ENCODE measurements at regions not wholly inside any gene's neighbourhood (a gene's known extent, or its start where the extent isn't known, plus 50 kb on each side); places are given as distances from the start of the nearest gene placed in this dataset.
"Not testable (repeated sequence)": the region's sequence is repeated elsewhere in the genome, so short reads cannot be mapped to it uniquely, and the experiment has no call there.

GRCh38 chr14:38053666-38054065 is 154.0 kb upstream of the SSTR1 start:
- POLR2A ChIA-PET, result interaction anchor here (1.7 kb wide), 1 partner anchor 24 kb away, joined by 3 read pairs; no protein-coding TSS in a partner anchor

DNA sequence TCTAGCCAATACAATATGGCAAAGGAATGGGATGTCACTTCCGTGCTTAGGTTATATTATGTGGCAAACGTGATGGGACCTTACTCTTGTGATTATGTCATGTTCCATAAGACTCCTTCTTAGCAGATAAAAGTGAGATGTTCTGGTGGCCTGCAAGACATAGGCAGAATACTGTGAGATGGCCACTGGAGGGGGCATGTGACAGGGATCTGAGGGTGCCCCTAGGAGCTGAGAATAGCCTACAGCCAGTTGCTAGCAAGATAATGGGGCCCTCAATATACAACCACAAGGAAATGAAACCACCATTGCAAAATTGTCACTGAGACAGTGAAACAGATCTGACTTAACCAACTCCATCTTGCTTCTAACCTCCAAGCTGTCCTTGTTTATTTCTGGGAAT is 151.4 kb upstream of the SSTR1 start:
- Histone ChIP-seq H3K9me2 (ENCODE audit: insufficient read depth, low read length) (no peaks in the 10 kb centered on the region), H3K27ac (ENCODE audit: low read depth, low read length, poor library complexity, severe bottlenecking) (no peak overlapping the region), H3K4me3 (ENCODE audit: low read depth, low read length, poor library complexity, severe bottlenecking) (no peak overlapping the region), H2AFZ (ENCODE audit: low read length) (peak overlapping the region; percentile 82), H4K20me1 (ENCODE audit: insufficient read depth, low read length) (no peaks in the 10 kb centered on the region), H3K9me3 (ENCODE audit: low read length) (peaks cover 20% of the 10 kb centered on the region; the same call in 1 of the 2 replicates), H3K36me3 (ENCODE audit: insufficient read depth, low read length) (peaks cover 4% of the 10 kb centered on the region; the same call in 1 of the 2 replicates), H3K4me1 (ENCODE audit: insufficient read depth, low read length, poor library complexity, severe bottlenecking) (peaks cover 6% of the 10 kb centered on the region), H3K79me2 (ENCODE audit: insufficient read depth, low read depth, low read length) (no peaks in the 10 kb centered on the region), H3K4me2 (ENCODE audit: low read length) (no peak overlapping the region; the same call in 1 of the 2 replicates)
- no TSS peak for BruUV-seq (replicated peaks)
- CTCF ChIA-PET (ENCODE audit: unreplicated experiment), result no interaction called here
- intact Hi-C loops (cut with micrococcal nuclease; ENCODE audit: unreplicated experiment), result no loop called here
- DNase-seq (ENCODE audit: low spot score), result peak; percentile 62
- TF ChIP-seq EZH2phosphoT487 (IDR thresholded peaks at IDR 0.05; ENCODE audit: borderline replicate concordance, low read depth, low read length), result no peak
- TF ChIP-seq, protein P1, sequence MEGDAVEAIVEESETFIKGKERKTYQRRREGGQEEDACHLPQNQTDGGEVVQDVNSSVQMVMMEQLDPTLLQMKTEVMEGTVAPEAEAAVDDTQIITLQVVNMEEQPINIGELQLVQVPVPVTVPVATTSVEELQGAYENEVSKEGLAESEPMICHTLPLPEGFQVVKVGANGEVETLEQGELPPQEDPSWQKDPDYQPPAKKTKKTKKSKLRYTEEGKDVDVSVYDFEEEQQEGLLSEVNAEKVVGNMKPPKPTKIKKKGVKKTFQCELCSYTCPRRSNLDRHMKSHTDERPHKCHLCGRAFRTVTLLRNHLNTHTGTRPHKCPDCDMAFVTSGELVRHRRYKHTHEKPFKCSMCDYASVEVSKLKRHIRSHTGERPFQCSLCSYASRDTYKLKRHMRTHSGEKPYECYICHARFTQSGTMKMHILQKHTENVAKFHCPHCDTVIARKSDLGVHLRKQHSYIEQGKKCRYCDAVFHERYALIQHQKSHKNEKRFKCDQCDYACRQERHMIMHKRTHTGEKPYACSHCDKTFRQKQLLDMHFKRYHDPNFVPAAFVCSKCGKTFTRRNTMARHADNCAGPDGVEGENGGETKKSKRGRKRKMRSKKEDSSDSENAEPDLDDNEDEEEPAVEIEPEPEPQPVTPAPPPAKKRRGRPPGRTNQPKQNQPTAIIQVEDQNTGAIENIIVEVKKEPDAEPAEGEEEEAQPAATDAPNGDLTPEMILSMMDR (conservative IDR thresholded peaks at IDR 0.05; ENCODE audit: low read length), result peak; percentile 57
- POLR2A ChIA-PET, result no interaction called here

More at GRCh38 chr14:38053666-38054065, 154.0 kb upstream of the SSTR1 start:
- no peak for DNase-seq (ENCODE audit: low spot score)
- Histone ChIP-seq H3K4me2 (ENCODE audit: low read length) (no peak overlapping the region), H3K9me2 (ENCODE audit: insufficient read depth, low read length) (no peaks in the 10 kb centered on the region), H3K9me3 (ENCODE audit: low read length) (peaks cover 28% of the 10 kb centered on the region; the same call in 1 of the 2 replicates), H3K79me2 (ENCODE audit: insufficient read depth, low read depth, low read length) (no peaks in the 10 kb centered on the region), H3K36me3 (ENCODE audit: insufficient read depth, low read length) (peaks cover 4% of the 10 kb centered on the region; the same call in 1 of the 2 replicates), H3K27ac (ENCODE audit: low read depth, low read length, poor library complexity, severe bottlenecking) (no peak overlapping the region), H3K4me3 (ENCODE audit: low read depth, low read length, poor library complexity, severe bottlenecking) (no peak overlapping the region), H2AFZ (ENCODE audit: low read length) (peak overlapping the region; percentile 49; the same call in 1 of the 2 replicates), H4K20me1 (ENCODE audit: insufficient read depth, low read length) (no peaks in the 10 kb centered on the region), H3K4me1 (ENCODE audit: insufficient read depth, low read length, poor library complexity, severe bottlenecking) (peaks cover 6% of the 10 kb centered on the region)
- no TSS peak for BruUV-seq (replicated peaks)
- intact Hi-C loops (cut with micrococcal nuclease; ENCODE audit: unreplicated experiment), result no loop called here
- CTCF ChIA-PET (ENCODE audit: unreplicated experiment), result no interaction called here
- TF ChIP-seq, protein P1 (conservative IDR thresholded peaks at IDR 0.05; ENCODE audit: low read length), result no peak
- TF ChIP-seq EZH2phosphoT487 (IDR thresholded peaks at IDR 0.05; ENCODE audit: borderline replicate concordance, low read depth, low read length), result no peak

DNA sequence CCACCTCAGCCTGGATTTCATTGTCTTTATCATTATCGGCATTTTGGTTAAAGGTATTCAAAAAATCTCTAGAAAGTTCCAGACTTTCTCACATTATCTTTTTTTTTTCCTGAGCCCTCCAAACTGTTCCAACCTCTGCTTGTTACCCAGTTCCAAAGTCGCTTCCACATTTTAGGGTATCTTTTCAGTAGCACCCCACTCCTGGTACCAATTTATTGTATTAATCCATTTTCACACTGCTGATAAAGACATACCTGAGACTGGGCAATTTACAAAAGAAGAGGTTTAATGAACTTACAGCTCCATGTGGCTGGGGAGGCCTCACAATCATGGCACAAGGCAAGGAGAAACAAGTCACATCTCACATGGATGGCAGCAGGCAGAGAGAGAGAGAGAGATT is 145.5 kb upstream of the SSTR1 start:
- CTCF ChIA-PET (ENCODE audit: unreplicated experiment); H3K4me3 ChIP-seq (ENCODE audit: low read depth, low read length, poor library complexity, severe bottlenecking); H3K79me2 ChIP-seq (ENCODE audit: insufficient read depth, low read depth, low read length); H3K9me2 ChIP-seq (ENCODE audit: insufficient read depth, low read length); H3K36me3 ChIP-seq (ENCODE audit: insufficient read depth, low read length); DNase-seq (ENCODE audit: low spot score); H4K20me1 ChIP-seq (ENCODE audit: insufficient read depth, low read length); BruUV-seq (replicated peaks); H2AFZ ChIP-seq (ENCODE audit: low read length); H3K4me2 ChIP-seq (ENCODE audit: low read length); H3K27ac ChIP-seq (ENCODE audit: low read depth, low read length, poor library complexity, severe bottlenecking); intact Hi-C loops (cut with micrococcal nuclease; ENCODE audit: unreplicated experiment): not testable (repeated sequence)
- peaks cover 61% of the 10 kb centered on the region; the same call in 1 of the 2 replicates for H3K9me3 ChIP-seq (ENCODE audit: low read length)
- POLR2A ChIA-PET, result interaction anchor here (0.9 to 1.2 kb wide), 2 partner anchors 24 to 63 kb away, joined by 3 to 4 read pairs; no protein-coding TSS in a partner anchor
- H3K4me1 ChIP-seq (ENCODE audit: insufficient read depth, low read length, poor library complexity, severe bottlenecking), result peaks cover 14% of the 10 kb centered on the region
